ENCODE measurements at regions not wholly inside any gene's neighbourhood (a gene's known extent, or its start where the extent isn't known, plus 50 kb on each side); places are given as distances from the start of the nearest gene placed in this dataset.
"Not testable (repeated sequence)": the region's sequence is repeated elsewhere in the genome, so short reads cannot be mapped to it uniquely, and the experiment has no call there.

GRCh38 chr9:744790-745484, 96.6 kb upstream of the DMRT1 start:
- DNase-seq (ENCODE audit: low read depth in 2 of 2) = no peak

DNA sequence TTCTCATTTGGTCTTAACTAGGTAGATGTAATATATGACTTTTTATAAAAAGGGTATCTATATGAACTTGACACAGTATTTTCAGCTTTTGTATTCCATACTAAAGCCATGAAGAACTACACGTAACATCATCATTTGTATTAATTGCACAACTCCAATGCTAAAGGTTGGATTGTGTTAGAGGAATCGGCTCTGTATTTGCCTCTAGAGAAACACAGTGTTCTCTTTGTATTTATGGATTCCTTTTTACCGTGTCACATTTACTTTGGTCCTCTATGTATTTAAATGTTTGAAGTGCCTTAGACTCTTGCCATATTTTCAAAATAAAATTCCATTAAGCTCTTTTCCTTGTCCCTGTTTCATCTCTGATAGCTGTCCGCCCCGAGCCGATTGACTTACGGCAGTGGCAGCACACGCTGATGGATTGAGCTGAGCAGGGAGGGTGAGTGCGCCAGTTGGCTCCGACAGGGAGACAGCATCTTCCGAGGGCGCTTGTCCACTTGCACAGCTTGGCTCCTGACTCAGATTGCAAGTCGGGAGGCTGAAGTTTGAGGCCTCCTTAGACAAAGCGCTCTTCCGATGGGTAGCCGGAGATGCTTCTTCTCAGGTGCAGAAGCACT, 95.6 kb upstream of the DMRT1 start:
- no peak for DNase-seq (ENCODE audit: low read depth in 2 of 2)

- DNase-seq (ENCODE audit: low read depth in 2 of 2) = no peak
These were observed 94.6 kb upstream of the DMRT1 start for GRCh38 chr9:746661-747434.

DNA sequence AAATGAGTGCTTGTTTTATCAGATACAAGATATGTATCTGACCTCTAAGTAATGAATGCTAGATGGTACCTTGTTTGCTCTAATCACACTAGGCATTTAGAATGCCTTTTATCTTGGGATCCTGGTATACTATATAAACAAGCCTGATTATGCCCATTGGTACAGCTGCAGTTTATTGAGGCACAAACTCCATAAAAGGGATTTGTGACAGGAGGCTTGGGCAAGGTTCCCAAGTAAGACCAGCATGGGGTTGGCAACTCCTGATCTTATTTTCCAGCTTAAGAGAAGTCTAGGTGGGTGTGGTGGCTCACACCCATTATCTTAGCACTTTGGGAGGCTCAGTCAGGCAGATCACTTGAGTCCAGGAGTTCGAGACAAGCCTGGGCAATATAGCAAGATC, 93.9 kb upstream of the DMRT1 start:
- DNase-seq (ENCODE audit: low read depth in 2 of 2) = no peak

GRCh38 chr9:748861-749497, 92.5 kb upstream of the DMRT1 start:
- no peak for DNase-seq (ENCODE audit: low read depth in 2 of 2)

- DNase-seq (ENCODE audit: low read depth in 2 of 2) = no peak
These were observed 91.8 kb upstream of the DMRT1 start for GRCh38 chr9:749716-750115.

DNA sequence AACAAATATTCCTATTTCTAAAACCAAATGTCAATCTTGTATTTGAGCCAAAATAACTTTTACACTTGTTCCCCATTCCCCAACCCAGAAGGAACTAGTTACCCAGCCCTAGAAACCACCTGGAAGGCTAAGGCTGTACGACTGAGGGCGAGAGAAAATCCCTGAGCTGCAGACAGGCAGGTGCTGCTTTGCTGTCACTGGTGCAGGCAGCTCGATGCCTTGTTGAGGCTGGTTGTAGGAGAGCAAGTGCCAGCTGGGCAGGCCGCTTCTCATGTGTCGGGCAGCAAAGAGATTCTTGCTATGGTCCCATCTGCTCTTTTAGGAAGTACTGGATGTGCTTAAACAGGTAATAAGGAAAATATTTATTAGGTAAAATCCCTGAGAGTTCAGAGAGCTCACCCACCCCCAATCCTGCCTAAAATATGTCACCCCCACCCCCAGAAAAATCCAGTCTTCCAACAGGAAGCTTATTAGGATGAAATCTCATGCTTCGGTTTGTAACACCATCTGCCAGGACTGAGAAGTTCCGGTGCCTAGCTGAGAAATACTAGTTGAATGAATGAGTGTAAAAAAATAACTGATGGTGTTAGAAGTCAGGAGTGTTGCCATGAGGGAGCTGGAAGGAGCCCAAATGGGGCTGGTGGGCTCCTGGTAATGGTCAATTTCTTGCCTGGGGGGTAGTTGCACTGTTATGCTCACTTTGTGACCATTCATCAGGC, 91.1 kb upstream of the DMRT1 start:
- no peak for DNase-seq (ENCODE audit: low read depth in 2 of 2)

GRCh38 chr9:751137-752051, 90.1 kb upstream of the DMRT1 start:
- DNase-seq (ENCODE audit: low read depth in 2 of 2) = no peak

DNA sequence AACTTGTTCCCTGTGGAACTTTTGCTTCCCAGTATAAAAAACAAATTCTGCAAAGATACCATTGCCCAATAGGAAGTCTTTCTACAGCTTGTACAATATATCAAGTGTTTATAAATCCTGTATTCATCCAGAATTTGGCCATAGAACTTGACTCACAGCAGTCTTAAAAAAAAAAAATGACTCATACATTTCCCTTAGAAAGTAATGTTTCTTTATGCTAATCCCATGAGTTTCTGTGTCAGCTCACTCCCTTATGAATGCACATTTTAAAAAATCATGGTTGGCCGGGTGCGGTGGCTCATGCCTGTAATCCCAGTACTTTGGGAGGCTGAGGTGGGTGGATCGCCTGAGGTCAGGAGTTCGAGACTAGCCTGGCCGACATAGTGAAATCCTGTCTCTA, 89.3 kb upstream of the DMRT1 start:
- no peak for DNase-seq (ENCODE audit: low read depth in 2 of 2)

GRCh38 chr9:752681-753200, 88.8 kb upstream of the DMRT1 start:
- DNase-seq (ENCODE audit: low read depth in 2 of 2) = no peak

GRCh38 chr9:753734-754133, 87.8 kb upstream of the DMRT1 start:
- DNase-seq (ENCODE audit: low read depth in 2 of 2) = not testable (repeated sequence)

DNA sequence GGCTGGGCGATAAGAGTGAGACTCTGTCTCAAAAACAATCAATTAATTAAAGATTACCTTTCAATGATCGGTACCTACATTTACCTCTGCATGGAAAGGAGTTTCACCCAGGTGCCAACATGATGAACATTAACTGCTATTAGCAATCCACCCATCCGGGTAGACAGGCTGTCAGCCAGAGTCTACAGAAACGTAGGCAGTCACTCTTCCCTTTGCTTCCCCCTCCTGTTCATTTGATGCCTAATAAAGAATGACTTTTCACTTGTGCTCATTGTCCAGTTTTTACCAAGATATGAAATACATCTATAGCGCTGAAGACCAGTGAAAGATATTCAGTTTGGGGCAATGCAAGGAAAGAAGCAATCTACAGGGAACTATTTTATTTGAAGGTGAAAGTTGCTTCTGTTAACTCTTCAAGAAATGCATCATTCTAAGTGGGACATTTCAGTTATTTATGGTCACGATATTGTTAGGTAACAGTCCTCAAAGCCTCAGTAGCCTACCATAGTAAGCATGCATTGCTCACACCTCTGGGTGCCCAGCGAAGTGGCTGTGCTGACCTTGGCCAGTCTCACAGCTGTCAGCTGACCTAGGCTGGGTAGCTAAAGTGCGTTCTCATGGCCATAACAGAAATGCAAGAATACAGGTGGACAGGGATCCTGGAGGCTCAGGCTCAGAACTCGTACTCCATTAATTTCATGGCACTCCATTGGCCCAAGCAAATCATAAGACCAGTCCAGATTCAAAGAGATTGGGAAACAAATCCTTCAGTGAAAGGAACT, 87.2 kb upstream of the DMRT1 start:
- DNase-seq (ENCODE audit: low read depth in 2 of 2) = no peak

DNA sequence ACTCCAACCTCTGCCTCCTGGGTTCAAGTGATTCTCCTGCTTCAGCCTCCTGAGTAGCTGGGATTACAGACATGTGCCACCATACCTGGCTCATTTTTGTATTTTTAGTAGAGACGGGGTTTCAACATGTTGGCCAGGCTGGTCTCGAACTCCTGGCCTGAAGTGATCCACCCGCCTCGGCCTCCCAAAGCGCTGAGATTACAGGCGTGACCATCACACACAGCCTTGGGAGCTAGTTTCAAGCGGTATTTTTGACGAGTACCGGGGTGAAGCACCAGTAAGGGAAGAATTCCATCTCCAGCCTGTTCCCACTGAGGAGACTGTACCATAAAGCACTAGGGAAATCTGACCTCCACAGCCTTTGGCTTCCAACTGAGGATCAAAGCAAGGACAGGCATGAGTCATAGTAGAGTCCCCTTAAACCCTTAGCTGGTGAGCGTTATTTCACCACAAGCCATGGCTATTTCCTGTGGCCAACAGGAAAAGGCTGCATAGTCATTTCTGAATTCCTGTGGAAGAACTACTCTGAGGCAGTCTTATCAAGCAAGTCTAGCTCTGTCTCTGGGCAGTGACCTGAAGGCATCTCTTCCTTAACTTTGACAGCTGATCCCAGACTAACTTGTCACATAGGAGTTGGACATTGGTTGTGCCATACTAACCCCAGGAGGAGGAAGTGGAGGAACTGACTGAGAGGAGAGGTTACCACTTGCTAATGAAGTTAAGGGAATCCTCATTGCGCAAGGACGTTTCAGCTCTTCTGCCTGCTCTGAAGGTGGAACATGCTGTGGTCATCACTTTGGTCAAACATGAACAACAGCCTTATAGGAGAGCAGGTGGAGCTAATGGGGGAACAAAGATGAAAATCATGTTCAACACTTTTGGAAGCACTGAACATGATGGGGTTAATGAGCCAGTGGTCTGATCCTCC, 85.8 kb upstream of the DMRT1 start:
- no peak for DNase-seq (ENCODE audit: low read depth in 2 of 2)

- DNase-seq (ENCODE audit: low read depth in 2 of 2) = no peak
These were observed 84.1 kb upstream of the DMRT1 start for GRCh38 chr9:757246-757881.

DNA sequence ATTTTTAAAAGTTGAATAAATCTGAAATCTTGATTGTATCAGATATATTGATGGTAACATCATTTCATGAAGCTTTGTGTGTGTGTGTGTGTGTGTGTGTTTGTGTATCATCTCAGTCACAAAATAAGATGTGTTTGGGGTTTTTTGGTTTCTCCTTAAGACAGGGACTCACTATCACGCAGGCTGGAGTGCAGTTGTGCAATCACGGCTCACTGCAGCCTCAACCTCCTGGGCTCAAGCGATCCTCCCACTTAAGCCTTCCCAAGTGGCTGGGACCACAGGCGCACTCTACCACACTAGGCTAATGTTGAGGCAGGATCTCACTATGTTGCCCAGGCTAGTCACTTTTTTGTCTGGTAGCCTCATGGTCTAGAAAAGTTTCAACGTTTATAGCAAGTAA, 83.4 kb upstream of the DMRT1 start:
- DNase-seq (ENCODE audit: low read depth in 2 of 2) = no peak

- DNase-seq (ENCODE audit: low read depth in 2 of 2) = no peak
These were observed 82.0 kb upstream of the DMRT1 start for GRCh38 chr9:759541-759940.

GRCh38 chr9:759983-760736, 81.3 kb upstream of the DMRT1 start:
- no peak for DNase-seq (ENCODE audit: low read depth in 2 of 2)
